GM12878 (cell line): ENCODE measurements at regions not wholly inside any gene's neighbourhood (a gene's known extent, or its start where the extent isn't known, plus 50 kb on each side); places are given as distances from the start of the nearest gene placed in this dataset.
"Not testable (repeated sequence)": the region's sequence is repeated elsewhere in the genome, so short reads cannot be mapped to it uniquely, and the experiment has no call there.

Source experiments
- ATAC-seq: fragments of 200-7000 bp; cut with Tn5 transposase; 3 replicates; pipeline ENCODE4 v1.9.1; 2020; ENCODE audit warnings: mild to moderate bottlenecking, moderate library complexity
- BruUV-seq: library from RNA; stranded (reverse); fragments of 400-500 nt; replicated peaks from 2 replicates; lab custom pipeline; 2021; lab: Mats Ljungman, UMichigan
- CTCF ChIA-PET: fragments of 300-600 bp; sonication (Branson Sonifier 250); formaldehyde crosslinking; extraction: SDS; loops from one replicate; lab custom pipeline; 2021; ENCODE audit warnings: inconsistent platforms; lab: Yijun Ruan, JAX
- POLR2A ChIA-PET: fragments of 350-600 bp; formaldehyde crosslinking; extraction: SDS; loops from one replicate; lab custom pipeline; 2021; ENCODE audit warnings: inconsistent platforms; lab: Charles Lee
- RAD21 ChIA-PET: fragments of 300-600 bp; sonication (Branson Sonifier 250); formaldehyde crosslinking; loops from one replicate; lab custom pipeline; 2023; ENCODE audit warnings: antibody characterized with exemption; ENCODE audit not compliant: unreplicated experiment; lab: Charles Lee
- SMC1A ChIA-PET: fragments of 300-600 bp; sonication (Branson Sonifier 250); formaldehyde crosslinking; loops from one replicate; lab custom pipeline; 2023; ENCODE audit not compliant: unreplicated experiment, uncharacterized antibody; lab: Charles Lee
- DNase-seq: peaks from one replicate; pipeline ENCODE4 v3.0.0-alpha.2; 2011; ENCODE audit warnings: low read depth, low spot score
- FAIRE-seq: peaks from 3 replicates; lab custom pipeline; 2011; peaks lifted over from hg19 to GRCh38; lab: Jason Lieb, UNC
- H2AFZ ChIP-seq: 2 replicates; pipeline ENCODE4 v1.6.0; 2011; ENCODE audit warnings: low read depth, low read length, control low read depth; ENCODE audit not compliant: control insufficient read depth
- H3K27ac ChIP-seq: 2 replicates; pipeline ENCODE4 v1.5.1; 2011; ENCODE audit warnings: control low read depth; ENCODE audit not compliant: control insufficient read depth, insufficient read depth
- H3K27me3 ChIP-seq, 2 experiments: replicated peaks in 1 of 2; 2 replicates each; pipeline versions ENCODE4 v1.6.0 to v1.6.1; 2011; ENCODE audit warnings: low read length in 1 of 2; ENCODE audit not compliant: control insufficient read depth in 2 of 2, insufficient read depth in 2 of 2
- H3K36me3 ChIP-seq, 2 experiments: 2 replicates each; pipeline ENCODE4 v1.5.1; 2011; ENCODE audit warnings: low read length in 1 of 2; ENCODE audit not compliant: control insufficient read depth in 2 of 2, insufficient read depth in 2 of 2
- H3K4me1 ChIP-seq: 2 replicates; pipeline ENCODE4 v1.6.1; 2011; ENCODE audit warnings: mild to moderate bottlenecking, low read length, moderate library complexity, mixed read lengths; ENCODE audit not compliant: control insufficient read depth, insufficient read depth
- H3K4me2 ChIP-seq: 2 replicates; pipeline ENCODE4 v1.6.0; 2011; ENCODE audit warnings: control low read depth; ENCODE audit not compliant: control insufficient read depth, insufficient read depth
- H3K4me3 ChIP-seq: fragments of 200-600 bp; sonication (generic); 2 replicates; pipeline ENCODE4 v1.5.1; 2016
- H3K79me2 ChIP-seq: 2 replicates; pipeline ENCODE4 v1.6.0; 2011; ENCODE audit warnings: low read length; ENCODE audit not compliant: control insufficient read depth, insufficient read depth
- H3K9ac ChIP-seq: 2 replicates; pipeline ENCODE4 v1.8.0; 2011; ENCODE audit warnings: low read length, control low read depth, mixed read lengths; ENCODE audit not compliant: control insufficient read depth, insufficient read depth
- H3K9me3 ChIP-seq: replicated peaks from 3 replicates; pipeline ENCODE4 v1.5.1; 2011; ENCODE audit warnings: mild to moderate bottlenecking, low read length; ENCODE audit not compliant: control insufficient read depth, insufficient read depth
- H4K20me1 ChIP-seq: 2 replicates; pipeline ENCODE4 v1.6.0; 2011; ENCODE audit not compliant: control insufficient read depth, insufficient read depth
- WGBS: methylation state at CpG from one replicate; pipeline ENCODE4 v1.1.6; 2016; ENCODE audit warnings: low lambda C conversion rate; ENCODE audit not compliant: insufficient replicate concordance, insufficient coverage; ENCODE audit errors: missing lambda C conversion rate; 5-methylcytosine and 5-hydroxymethylcytosine counted together
- in situ Hi-C: fragments of 300-500 bp; cut with MboI; formaldehyde crosslinking; loops from 9 replicates; pipeline ENCODE4 v1.14.3; 2018; ENCODE audit warnings: mixed read lengths
- intact Hi-C: fragments of 100-400 bp; cut with micrococcal nuclease; formaldehyde crosslinking; loops from one replicate; pipeline ENCODE4 v1.14.2; 2022; ENCODE audit not compliant: unreplicated experiment

DNA sequence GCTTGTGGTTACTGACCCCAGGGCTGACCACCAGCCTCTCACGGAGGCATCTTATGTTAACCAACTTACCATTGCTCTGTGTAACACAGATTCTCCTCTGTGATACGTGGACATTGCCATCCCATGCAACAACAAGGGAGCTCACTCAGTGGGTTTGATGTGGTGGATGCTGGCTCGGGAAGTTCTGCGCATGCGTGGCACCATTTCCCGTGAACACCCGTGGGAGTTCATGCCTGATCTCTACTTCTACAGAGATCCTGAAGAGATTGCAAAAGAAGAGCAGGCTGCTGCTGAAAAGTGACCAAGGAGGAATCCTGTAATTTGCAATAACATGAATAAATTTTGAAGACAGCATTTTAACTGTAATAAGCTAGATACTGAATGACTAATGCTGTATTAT, 179.0 kb upstream of the XIST start:
- H3K79me2 ChIP-seq, SMC1A ChIA-PET, H3K27me3 ChIP-seq, H3K4me3 ChIP-seq, RAD21 ChIA-PET, H4K20me1 ChIP-seq, H2AFZ ChIP-seq, POLR2A ChIA-PET, H3K4me2 ChIP-seq, in situ Hi-C loops, H3K36me3 ChIP-seq, CTCF ChIA-PET, H3K9me3 ChIP-seq, intact Hi-C loops, H3K4me1 ChIP-seq, FAIRE-seq, H3K27ac ChIP-seq, H3K9ac ChIP-seq, BruUV-seq, ATAC-seq, DNase-seq: not testable (repeated sequence)
- 29% methylated on average over 7 of the region's 7 CpGs for WGBS

DNA sequence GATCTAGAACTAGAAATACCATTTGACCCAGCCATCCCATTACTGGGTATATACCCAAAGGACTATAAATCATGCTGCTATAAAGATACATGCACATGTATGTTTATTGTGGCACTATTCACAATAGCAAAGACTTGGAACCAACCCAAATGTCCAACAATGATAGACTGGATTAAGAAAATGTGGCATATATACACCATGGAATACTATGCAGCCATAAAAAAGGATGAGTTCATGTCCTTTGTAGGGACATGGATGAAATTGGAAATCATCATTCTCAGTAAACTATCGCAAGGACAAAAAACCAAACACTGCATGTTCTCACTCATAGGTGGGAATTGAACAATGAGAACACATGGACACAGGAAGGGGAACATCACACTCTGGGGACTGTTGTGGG, 178.3 kb upstream of the XIST start:
- RAD21 ChIA-PET, POLR2A ChIA-PET, H3K4me3 ChIP-seq, SMC1A ChIA-PET, in situ Hi-C loops, H3K9ac ChIP-seq, H4K20me1 ChIP-seq, BruUV-seq, H3K36me3 ChIP-seq, H3K27me3 ChIP-seq, DNase-seq, FAIRE-seq, H3K4me1 ChIP-seq, intact Hi-C loops, H3K79me2 ChIP-seq, H3K9me3 ChIP-seq, ATAC-seq, CTCF ChIA-PET, H2AFZ ChIP-seq, H3K4me2 ChIP-seq, H3K27ac ChIP-seq: not testable (repeated sequence)
- no CpG with 5 or more reads among the region's 1 CpG for WGBS

DNA sequence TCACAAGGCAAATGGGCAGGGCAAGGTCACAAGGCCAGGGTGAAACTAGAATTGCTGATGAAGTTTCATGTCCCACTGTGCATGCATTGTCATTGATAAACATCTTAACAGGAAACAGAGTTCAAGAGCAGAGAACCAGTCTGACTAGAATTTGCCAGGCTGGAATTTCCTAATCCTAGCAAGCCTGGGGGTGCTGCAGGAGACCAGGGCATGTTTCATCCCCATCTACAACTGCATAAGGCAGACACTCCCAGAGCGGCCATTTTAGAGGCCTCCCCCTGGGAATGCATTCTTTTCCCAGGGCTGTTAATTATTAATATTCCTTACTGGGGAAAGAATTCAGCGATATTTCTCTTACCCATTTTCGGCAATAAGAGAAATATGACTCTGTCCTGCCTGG, 172.6 kb upstream of the XIST start:
- H3K79me2 ChIP-seq, intact Hi-C loops, SMC1A ChIA-PET, H3K9ac ChIP-seq, DNase-seq, POLR2A ChIA-PET, H3K4me1 ChIP-seq, CTCF ChIA-PET, H3K4me3 ChIP-seq, FAIRE-seq, H3K27ac ChIP-seq, H3K9me3 ChIP-seq, H3K27me3 ChIP-seq, ATAC-seq, H3K4me2 ChIP-seq, H3K36me3 ChIP-seq, BruUV-seq, RAD21 ChIA-PET, H4K20me1 ChIP-seq, in situ Hi-C loops, H2AFZ ChIP-seq: not testable (repeated sequence)
- 74% methylated on average over 3 of the region's 3 CpGs for WGBS
